HCT116 (cell line): ENCODE measurements at regions not wholly inside any gene's neighbourhood (a gene's known extent, or its start where the extent isn't known, plus 50 kb on each side); places are given as distances from the start of the nearest gene placed in this dataset.

Source experiments
- ATAC-seq: fragments of 200-7000 bp; cut with Tn5 transposase; 2 replicates; pipeline ENCODE4 v1.9.1; 2020; ENCODE audit warnings: mild to moderate bottlenecking, moderate library complexity
- BruUV-seq: library from RNA; stranded (reverse); fragments of 400-500 nt; replicated peaks from 2 replicates; lab custom pipeline; 2021; lab: Mats Ljungman, UMichigan
- CTCF ChIA-PET: fragments of 300-600 bp; sonication (Branson Sonifier 250); formaldehyde crosslinking; loops from one replicate; lab custom pipeline; 2021; ENCODE audit warnings: antibody characterized with exemption; lab: Charles Lee
- POLR2A ChIA-PET: fragments of 300-600, 350-600 bp; sonication (Branson Sonifier 250); formaldehyde crosslinking; loops from one replicate; lab custom pipeline; 2021; ENCODE audit warnings: antibody characterized with exemption; lab: Charles Lee
- RAD21 ChIA-PET, 2 experiments: fragments of 300-600 bp; sonication (Branson Sonifier 250); formaldehyde crosslinking; loops; one replicate each; lab custom pipeline; 2023; ENCODE audit warnings: low total read pairs in 2 of 2; ENCODE audit not compliant: uncharacterized antibody in 2 of 2, unreplicated experiment in 2 of 2, low non-redundant PET in 1 of 2; lab: Charles Lee
- DNase-seq: peaks from one replicate; pipeline ENCODE4 v3.0.0-alpha.2; 2010; ENCODE audit warnings: low read depth, low spot score
- H2AFZ ChIP-seq: fragments of 200-600 bp; shearing (Covaris generic), sonication (generic); 2 replicates; pipeline ENCODE4 v1.6.1; 2017; ENCODE audit warnings: low read depth, mixed run types, mixed read lengths, antibody characterized with exemption, low read length; ENCODE audit not compliant: poor library complexity, severe bottlenecking
- H3K27ac ChIP-seq: 2 replicates; pipeline ENCODE4 v1.5.1; 2012; ENCODE audit warnings: low read depth, low read length
- H3K27me3 ChIP-seq: fragments of 200-600 bp; sonication (generic); 2 replicates; pipeline ENCODE4 v1.6.1; 2016; ENCODE audit warnings: mixed run types, low read length, mixed read lengths; ENCODE audit not compliant: insufficient read depth
- H3K36me3 ChIP-seq, 2 experiments: fragments of 200-500 bp in 1 of 2; fragments of 200-600 bp in 1 of 2; sonication (Bioruptor generic) in 1 of 2; sonication (generic) in 1 of 2; 2 replicates each; pipeline versions ENCODE4 v1.5.1 to v1.6.1; 2014 to 2016; ENCODE audit warnings: low read length in 2 of 2, inconsistent platforms in 1 of 2, mixed read lengths in 1 of 2, mixed run types in 1 of 2; ENCODE audit not compliant: insufficient read depth in 2 of 2, control insufficient read depth in 1 of 2
- H3K4me1 ChIP-seq, 2 experiments: fragments of 200-600 bp in 1 of 2; sonication (generic) in 1 of 2; 2 replicates each; pipeline versions ENCODE4 v1.5.1 to v1.6.1; 2012 to 2017; ENCODE audit warnings: low read length in 2 of 2, inconsistent platforms in 1 of 2, mild to moderate bottlenecking in 1 of 2, mixed read lengths in 1 of 2, mixed run types in 1 of 2, moderate library complexity in 1 of 2; ENCODE audit not compliant: insufficient read depth in 2 of 2, control insufficient read depth in 1 of 2
- H3K4me2 ChIP-seq: fragments of 200-600 bp; sonication (generic); 2 replicates; pipeline ENCODE4 v1.6.1; 2017; ENCODE audit warnings: mixed run types, low read length, mixed read lengths
- H3K4me3 ChIP-seq, 2 experiments: fragments of 200-600 bp in 1 of 2; sonication (generic) in 1 of 2; replicated peaks in 1 of 2; 2 replicates each; pipeline ENCODE4 v1.5.1; 2011 to 2016; ENCODE audit warnings: low read length in 2 of 2, control low read depth in 1 of 2, low read depth in 1 of 2, mild to moderate bottlenecking in 1 of 2, mixed read lengths in 1 of 2, mixed run types in 1 of 2
- H3K79me2 ChIP-seq: fragments of 200-600 bp; sonication (generic); 2 replicates; pipeline ENCODE4 v1.6.1; 2017; ENCODE audit warnings: mild to moderate bottlenecking, mixed run types, low read length, moderate library complexity, mixed read lengths; ENCODE audit not compliant: insufficient read depth
- H3K9ac ChIP-seq: fragments of 200-600 bp; sonication (generic); 2 replicates; pipeline ENCODE4 v1.6.1; 2016; ENCODE audit warnings: low read length, mixed read lengths
- H3K9me2 ChIP-seq: fragments of 200-600 bp; sonication (generic), shearing (Covaris generic); 2 replicates; pipeline ENCODE4 v1.6.1; 2017; ENCODE audit warnings: mixed run types, mild to moderate bottlenecking, moderate library complexity; ENCODE audit not compliant: insufficient read depth
- H3K9me3 ChIP-seq, 2 experiments: fragments of 200-500 bp in 1 of 2; fragments of 200-600 bp in 1 of 2; sonication (Bioruptor generic) in 1 of 2; sonication (generic) in 1 of 2; 2 replicates each; pipeline ENCODE4 v1.6.1; 2014 to 2017; ENCODE audit warnings: low read length in 2 of 2, mixed read lengths in 2 of 2, inconsistent platforms in 1 of 2, low read depth in 1 of 2, mild to moderate bottlenecking in 1 of 2, mixed run types in 1 of 2, moderate library complexity in 1 of 2; ENCODE audit not compliant: control insufficient read depth in 1 of 2, insufficient read depth in 1 of 2
- H4K20me1 ChIP-seq: fragments of 200-600 bp; sonication (generic), shearing (Covaris generic); 2 replicates; pipeline ENCODE4 v1.6.1; 2017; ENCODE audit warnings: mixed run types, mild to moderate bottlenecking, moderate library complexity; ENCODE audit not compliant: insufficient read depth
- CEBPB ChIP-seq: IDR thresholded peaks from 2 replicates; pipeline ENCODE4 v1.6.1; 2012; ENCODE audit warnings: low read depth
- CTCF ChIP-seq, 3 experiments: fragments of 200-600 bp in 1 of 3; sonication (generic) in 1 of 3; IDR thresholded peaks in 2 of 3; conservative IDR thresholded peaks in 1 of 3; 2 replicates each; pipeline ENCODE4 v1.5.1; 2012 to 2017; ENCODE audit warnings: low read depth in 2 of 3, low read length in 2 of 3, antibody characterized with exemption in 1 of 3, borderline replicate concordance in 1 of 3, control low read depth in 1 of 3, mild to moderate bottlenecking in 1 of 3, mixed read lengths in 1 of 3, mixed run types in 1 of 3, moderate library complexity in 1 of 3; ENCODE audit not compliant: insufficient read depth in 1 of 3
- EZH2 ChIP-seq: fragments of 200-600 bp; sonication (generic); IDR thresholded peaks from 2 replicates; pipeline ENCODE4 v1.6.1; 2017; ENCODE audit warnings: antibody characterized with exemption, mixed run types
- POLR2A ChIP-seq: IDR thresholded peaks from 2 replicates; pipeline ENCODE4 v1.7.0; 2011; ENCODE audit warnings: borderline replicate concordance; ENCODE audit not compliant: insufficient read depth, insufficient read length; ENCODE audit errors: extremely low read depth
- RAD21 ChIP-seq: IDR thresholded peaks from 2 replicates; pipeline ENCODE4 v1.6.1; 2012; ENCODE audit warnings: low read depth, mild to moderate bottlenecking
- REST ChIP-seq: IDR thresholded peaks from 2 replicates; pipeline ENCODE4 v1.6.1; 2012; ENCODE audit warnings: low read depth
- SIN3A ChIP-seq: IDR thresholded peaks from 2 replicates; pipeline ENCODE4 v1.6.1; 2012; ENCODE audit warnings: low read depth
- SP1 ChIP-seq: IDR thresholded peaks from 2 replicates; pipeline ENCODE4 v1.6.1; 2012; ENCODE audit warnings: low read depth
- SRF ChIP-seq: IDR thresholded peaks from 2 replicates; pipeline ENCODE4 v1.6.1; 2012; ENCODE audit warnings: low read depth
- TCF7L2 ChIP-seq: IDR thresholded peaks from 2 replicates; pipeline ENCODE4 v1.7.0; 2011; ENCODE audit warnings: borderline replicate concordance, inconsistent platforms; ENCODE audit not compliant: insufficient read depth, insufficient read length; ENCODE audit errors: extremely low read depth
- ZFX ChIP-seq: fragments of 450-650 bp; IDR thresholded peaks from 2 replicates; pipeline ENCODE4 v1.6.1; 2017
- ZNF274 ChIP-seq: fragments of 200-500 bp; sonication (Bioruptor generic); IDR thresholded peaks from 2 replicates; pipeline ENCODE4 v1.6.1; 2014; ENCODE audit warnings: mild to moderate bottlenecking, low read depth, low read length, inconsistent platforms
- intact Hi-C: fragments of 100-400 bp; cut with micrococcal nuclease; formaldehyde crosslinking; loops from 2 replicates; pipeline ENCODE4 v1.10.0; 2022

- no TSS peak for BruUV-seq
- ChIA-PET CTCF (no interaction called here), POLR2A (no interaction called here), RAD21 (no interaction called here)
- Histone ChIP-seq H3K4me1 (no peaks in the 10 kb centered on the region), H3K27ac (no peak overlapping the region), H3K79me2 (no peaks in the 10 kb centered on the region), H3K4me2 (no peak overlapping the region), H3K27me3 (no peaks in the 10 kb centered on the region), H3K36me3 (no peaks in the 10 kb centered on the region), H3K4me3 (no peak overlapping the region), H3K9me3 (no peaks in the 10 kb centered on the region), H3K9me2 (no peaks in the 10 kb centered on the region), H4K20me1 (no peaks in the 10 kb centered on the region), H2AFZ (no peak overlapping the region)
- no peak for ATAC-seq
- intact Hi-C loops: no loop called here
- TF ChIP-seq SIN3A (no peak), CTCF (IDR thresholded peaks at IDR 0.05 in 2 of 3, conservative IDR thresholded peaks at IDR 0.05 in 1 of 3; ENCODE audit: borderline replicate concordance in 1 of 3, insufficient read depth in 1 of 3, low read depth in 2 of 3, low read length in 2 of 3) (no peak), POLR2A (no peak), EZH2 (no peak), SP1 (no peak), ZFX (no peak), REST (no peak), ZNF274 (no peak), SRF (no peak), CEBPB (no peak), TCF7L2 (no peak), RAD21 (no peak)
- TF ChIP-seq, all 23 proteins: peak for 0
- no peak overlapping the region for H3K9ac ChIP-seq
- DNase-seq: no peak
Measured at GRCh38 chr3:6680119-6680806, 180.7 kb upstream of the GRM7 start.
